ENCODE measurements at regions not wholly inside any gene's neighbourhood (a gene's known extent, or its start where the extent isn't known, plus 50 kb on each side); places are given as distances from the start of the nearest gene placed in this dataset.

GRCh38 chr18:22043837-22044236 is 125.6 kb upstream of the GATA6 start:
- H3K4me1 ChIP-seq, result no peaks in the 10 kb centered on the region
- H3K9me3 ChIP-seq, result no peaks in the 10 kb centered on the region
- H3K27me3 ChIP-seq, result no peaks in the 10 kb centered on the region
- no peaks in the 10 kb centered on the region for H3K36me3 ChIP-seq
- H3K4me3 ChIP-seq (ENCODE audit: low read depth, low read length), result no peak overlapping the region
- no peak for DNase-seq
- no peak for TF ChIP-seq CTCF (IDR thresholded peaks at IDR 0.05; ENCODE audit: low read depth, low read length)

- no peaks in the 10 kb centered on the region for H3K4me1 ChIP-seq
- no peaks in the 10 kb centered on the region for H3K9me3 ChIP-seq
- no peak for TF ChIP-seq CTCF (IDR thresholded peaks at IDR 0.05; ENCODE audit: low read depth, low read length)
- DNase-seq, result no peak
- H3K36me3 ChIP-seq, result no peaks in the 10 kb centered on the region
- no peaks in the 10 kb centered on the region for H3K27me3 ChIP-seq
- H3K4me3 ChIP-seq (ENCODE audit: low read depth, low read length), result no peak overlapping the region
Measured at GRCh38 chr18:22044474-22045220, 124.7 kb upstream of the GATA6 start.

- Histone ChIP-seq H3K4me1 (no peaks in the 10 kb centered on the region), H3K36me3 (no peaks in the 10 kb centered on the region), H3K27me3 (no peaks in the 10 kb centered on the region), H3K9me3 (no peaks in the 10 kb centered on the region), H3K4me3 (ENCODE audit: low read depth, low read length) (no peak overlapping the region)
- no peak for TF ChIP-seq CTCF (IDR thresholded peaks at IDR 0.05; ENCODE audit: low read depth, low read length)
- DNase-seq, result no peak
Measured at GRCh38 chr18:22045221-22045918, 124.0 kb upstream of the GATA6 start.

GRCh38 chr18:22046473-22046872 is 122.9 kb upstream of the GATA6 start:
- Histone ChIP-seq H3K4me1 (no peaks in the 10 kb centered on the region), H3K4me3 (ENCODE audit: low read depth, low read length) (no peak overlapping the region), H3K27me3 (no peaks in the 10 kb centered on the region), H3K36me3 (no peaks in the 10 kb centered on the region), H3K9me3 (no peaks in the 10 kb centered on the region)
- TF ChIP-seq CTCF (IDR thresholded peaks at IDR 0.05; ENCODE audit: low read depth, low read length), result no peak
- DNase-seq, result no peak

GRCh38 chr18:22047485-22047884 is 121.9 kb upstream of the GATA6 start:
- TF ChIP-seq CTCF (IDR thresholded peaks at IDR 0.05; ENCODE audit: low read depth, low read length), result no peak
- Histone ChIP-seq H3K36me3 (no peaks in the 10 kb centered on the region), H3K4me1 (no peaks in the 10 kb centered on the region), H3K9me3 (no peaks in the 10 kb centered on the region), H3K4me3 (ENCODE audit: low read depth, low read length) (no peak overlapping the region), H3K27me3 (no peaks in the 10 kb centered on the region)
- no peak for DNase-seq

- Histone ChIP-seq H3K27me3 (no peaks in the 10 kb centered on the region), H3K4me1 (no peaks in the 10 kb centered on the region), H3K4me3 (ENCODE audit: low read depth, low read length) (no peak overlapping the region), H3K36me3 (no peaks in the 10 kb centered on the region), H3K9me3 (no peaks in the 10 kb centered on the region)
- TF ChIP-seq CTCF (IDR thresholded peaks at IDR 0.05; ENCODE audit: low read depth, low read length), result no peak
- DNase-seq, result no peak
Measured at GRCh38 chr18:22048221-22048620, 121.2 kb upstream of the GATA6 start.
